HUES48 (cell line): ENCODE measurements at regions not wholly inside any gene's neighbourhood (a gene's known extent, or its start where the extent isn't known, plus 50 kb on each side); places are given as distances from the start of the nearest gene placed in this dataset.
"Not testable (repeated sequence)": the region's sequence is repeated elsewhere in the genome, so short reads cannot be mapped to it uniquely, and the experiment has no call there.

ENCODE experiments used
- H3K27ac ChIP-seq: one replicate; pipeline ENCODE4 v1.7.0; 2013; ENCODE audit warnings: low read depth, low read length, inconsistent platforms
- H3K27me3 ChIP-seq: 2 replicates; pipeline ENCODE4 v1.6.1; 2013; ENCODE audit warnings: mild to moderate bottlenecking, low read length; ENCODE audit not compliant: control insufficient read depth, insufficient read depth
- H3K36me3 ChIP-seq: 2 replicates; pipeline ENCODE4 v1.6.1; 2013; ENCODE audit warnings: low read length; ENCODE audit not compliant: control insufficient read depth, insufficient read depth
- H3K4me1 ChIP-seq: 2 replicates; pipeline ENCODE4 v1.6.1; 2013; ENCODE audit warnings: mild to moderate bottlenecking, low read length; ENCODE audit not compliant: control insufficient read depth, insufficient read depth
- H3K4me3 ChIP-seq: 2 replicates; pipeline ENCODE4 v1.5.1; 2013; ENCODE audit warnings: mild to moderate bottlenecking, low read depth, low read length
- H3K9ac ChIP-seq: 2 replicates; pipeline ENCODE4 v1.6.1; 2013; ENCODE audit warnings: mild to moderate bottlenecking, low read depth, low read length, moderate library complexity
- H3K9me3 ChIP-seq: 2 replicates; pipeline ENCODE4 v1.6.1; 2013; ENCODE audit warnings: low read length; ENCODE audit not compliant: control insufficient read depth, insufficient read depth

DNA sequence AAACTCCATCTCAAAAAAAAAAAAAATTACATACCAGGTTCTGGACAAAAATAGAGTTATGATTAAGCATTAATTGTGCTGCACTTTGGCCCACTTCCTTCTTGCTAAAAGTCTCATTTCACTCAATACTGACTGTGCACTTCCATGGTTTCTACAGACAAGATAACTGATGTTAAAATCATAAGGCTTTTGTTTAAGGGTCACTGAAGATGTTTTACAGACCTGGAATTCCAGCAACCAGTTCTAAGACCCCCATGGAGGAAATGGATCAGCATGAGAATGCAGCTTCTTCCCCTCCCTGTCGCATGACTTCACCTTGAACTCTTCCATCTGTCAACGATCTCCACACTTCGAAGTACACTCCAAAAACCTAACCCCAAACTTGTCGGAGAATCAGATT, 1191.8 kb upstream of the AUTS2 start:
- no peaks in the 10 kb centered on the region for H3K9me3 ChIP-seq
- H3K4me1 ChIP-seq = peaks cover 14% of the 10 kb centered on the region; the same call in 1 of the 2 replicates
- H3K36me3 ChIP-seq = no peaks in the 10 kb centered on the region
- no peak overlapping the region for H3K9ac ChIP-seq
- no peaks in the 10 kb centered on the region for H3K27me3 ChIP-seq
- H3K4me3 ChIP-seq = no peak overlapping the region
- H3K27ac ChIP-seq = no peak overlapping the region

DNA sequence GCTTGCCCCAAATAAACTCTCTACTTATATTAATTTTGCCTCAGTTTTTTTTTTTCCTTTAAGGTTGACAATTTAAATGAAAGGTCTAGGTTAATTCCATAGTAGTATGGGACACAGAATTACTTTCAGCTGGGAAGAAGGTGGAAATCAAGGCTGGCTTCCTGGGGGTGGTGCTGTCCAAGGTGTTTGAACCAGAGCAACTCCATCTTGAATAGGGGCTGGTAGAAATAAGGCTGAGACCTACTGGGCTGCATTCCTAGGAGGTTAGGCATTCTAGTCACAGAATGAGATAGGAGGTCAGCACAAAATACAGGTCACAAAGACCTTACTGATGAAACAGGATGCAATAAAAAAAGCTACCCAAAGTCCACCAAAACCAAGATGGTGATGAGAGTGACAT, 1190.8 kb upstream of the AUTS2 start:
- Histone ChIP-seq H3K4me3 (no peak overlapping the region), H3K9ac (no peak overlapping the region), H3K4me1 (peaks cover 14% of the 10 kb centered on the region; the same call in 1 of the 2 replicates), H3K27me3 (no peaks in the 10 kb centered on the region), H3K9me3 (no peaks in the 10 kb centered on the region), H3K36me3 (no peaks in the 10 kb centered on the region), H3K27ac (no peak overlapping the region)

- no peak overlapping the region for H3K9ac ChIP-seq
Measured at GRCh38 chr7:68408873-68409272, 1189.4 kb upstream of the AUTS2 start.

DNA sequence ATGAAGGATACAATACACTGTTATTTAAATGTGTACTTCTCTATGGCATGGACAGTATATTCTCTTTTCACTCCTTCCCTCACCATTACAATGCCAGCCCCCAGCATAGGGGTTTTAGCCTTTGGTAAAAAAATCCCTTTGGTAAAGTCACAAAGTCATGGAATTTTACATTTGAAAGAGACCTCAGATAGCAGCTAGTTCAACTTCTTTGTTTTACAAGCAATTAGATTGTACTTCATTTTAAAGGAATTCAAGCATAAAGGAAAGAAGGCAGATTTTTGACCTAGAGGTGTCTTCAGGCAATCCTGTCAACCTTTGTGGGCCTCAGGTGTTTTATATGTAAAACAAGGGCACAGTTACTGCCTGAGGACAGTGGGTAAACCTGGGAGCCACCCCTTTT, 1188.4 kb upstream of the AUTS2 start:
- Histone ChIP-seq H3K9me3 (no peaks in the 10 kb centered on the region), H3K4me1 (peaks cover 14% of the 10 kb centered on the region; the same call in 1 of the 2 replicates), H3K27me3 (no peaks in the 10 kb centered on the region), H3K9ac (no peak overlapping the region), H3K27ac (peak overlapping the region; percentile 77), H3K36me3 (no peaks in the 10 kb centered on the region), H3K4me3 (no peak overlapping the region)

More at GRCh38 chr7:68408873-68409272, 1189.4 kb upstream of the AUTS2 start:
- H3K4me3 ChIP-seq = no peak overlapping the region
- H3K4me1 ChIP-seq = peaks cover 14% of the 10 kb centered on the region; the same call in 1 of the 2 replicates
- no peaks in the 10 kb centered on the region for H3K9me3 ChIP-seq
- no peaks in the 10 kb centered on the region for H3K27me3 ChIP-seq
- no peak overlapping the region for H3K27ac ChIP-seq
- no peaks in the 10 kb centered on the region for H3K36me3 ChIP-seq

GRCh38 chr7:68410693-68411092, 1187.6 kb upstream of the AUTS2 start:
- not testable (repeated sequence) for H3K4me3 ChIP-seq, H3K36me3 ChIP-seq, H3K9ac ChIP-seq, H3K9me3 ChIP-seq, H3K27me3 ChIP-seq
- Histone ChIP-seq H3K4me1 (peaks cover 14% of the 10 kb centered on the region; the same call in 1 of the 2 replicates), H3K27ac (peak overlapping the region; percentile 77)

- H3K27me3 ChIP-seq = no peaks in the 10 kb centered on the region
- peaks cover 13% of the 10 kb centered on the region; the same call in 1 of the 2 replicates for H3K4me1 ChIP-seq
- no peak overlapping the region for H3K9ac ChIP-seq
- H3K27ac ChIP-seq = no peak overlapping the region
- no peaks in the 10 kb centered on the region for H3K36me3 ChIP-seq
- H3K9me3 ChIP-seq = peaks cover 4% of the 10 kb centered on the region
- H3K4me3 ChIP-seq = no peak overlapping the region
Measured at GRCh38 chr7:68411742-68412141, 1186.5 kb upstream of the AUTS2 start.

- Histone ChIP-seq H3K27me3 (no peaks in the 10 kb centered on the region), H3K27ac (no peak overlapping the region), H3K4me3 (no peak overlapping the region), H3K36me3 (no peaks in the 10 kb centered on the region), H3K9me3 (peaks cover 4% of the 10 kb centered on the region), H3K4me1 (0 out of 2 replicates have a peak, but pooled peaks cover 5% of the 10 kb centered on the region), H3K9ac (no peak overlapping the region)
Measured at GRCh38 chr7:68414631-68415425, 1183.4 kb upstream of the AUTS2 start.

DNA sequence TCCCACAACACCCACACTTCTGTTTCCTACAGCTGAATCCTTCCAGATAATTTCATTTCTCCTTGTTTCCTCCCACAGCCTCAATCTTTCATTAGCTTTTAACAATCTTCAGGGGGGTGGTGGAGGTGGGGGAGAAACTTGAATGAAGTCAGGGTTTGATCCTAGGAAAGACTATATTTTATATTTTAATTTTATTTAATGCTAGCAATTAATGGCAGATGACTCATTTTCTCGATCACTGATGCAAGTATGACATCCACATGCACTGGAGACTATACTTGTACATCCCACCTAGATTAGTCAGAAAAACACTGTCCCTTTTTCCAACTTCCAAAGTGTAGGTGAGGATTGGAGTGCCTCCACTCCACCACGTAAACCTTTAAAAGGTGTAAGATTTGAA, 1181.3 kb upstream of the AUTS2 start:
- H3K4me3 ChIP-seq = no peak overlapping the region
- H3K27me3 ChIP-seq = no peaks in the 10 kb centered on the region
- H3K36me3 ChIP-seq = no peaks in the 10 kb centered on the region
- no peaks in the 10 kb centered on the region for H3K4me1 ChIP-seq
- no peak overlapping the region for H3K9ac ChIP-seq
- H3K27ac ChIP-seq = no peak overlapping the region
- H3K9me3 ChIP-seq = peaks cover 4% of the 10 kb centered on the region

DNA sequence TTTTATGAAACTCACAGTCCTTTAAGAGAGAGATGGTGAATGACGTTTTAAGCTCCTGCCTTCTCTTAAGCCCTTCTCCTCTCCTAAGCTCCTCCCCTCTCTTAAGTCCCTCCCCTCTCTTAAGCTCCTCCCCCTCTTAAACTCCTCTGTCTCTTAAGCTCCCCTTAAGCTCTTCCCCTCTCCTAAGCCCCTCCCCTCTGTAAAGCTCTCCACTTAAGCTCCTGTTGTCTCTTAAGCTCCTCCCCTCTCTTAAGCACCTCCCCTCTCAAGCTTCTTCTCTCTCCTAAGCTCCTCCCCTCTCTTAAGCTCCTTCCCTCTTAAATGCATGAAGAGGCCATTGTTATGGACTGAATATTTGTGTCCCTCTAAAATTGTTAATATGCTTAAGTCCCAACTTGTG, 1180.6 kb upstream of the AUTS2 start:
- Histone ChIP-seq H3K4me3 (no peak overlapping the region), H3K9ac (no peak overlapping the region), H3K27me3 (no peaks in the 10 kb centered on the region), H3K4me1 (no peaks in the 10 kb centered on the region), H3K27ac (no peak overlapping the region), H3K9me3 (peaks cover 4% of the 10 kb centered on the region), H3K36me3 (no peaks in the 10 kb centered on the region)

- no peaks in the 10 kb centered on the region for H3K27me3 ChIP-seq
- peaks cover 8% of the 10 kb centered on the region; the same call in 1 of the 2 replicates for H3K4me1 ChIP-seq
- no peak overlapping the region for H3K4me3 ChIP-seq
- no peaks in the 10 kb centered on the region for H3K36me3 ChIP-seq
- H3K27ac ChIP-seq = no peak overlapping the region
- no peak overlapping the region for H3K9ac ChIP-seq
- 0 out of 2 replicates have a peak, but pooled peaks cover under 1% of the 10 kb centered on the region for H3K9me3 ChIP-seq
Measured at GRCh38 chr7:68420342-68421192, 1177.7 kb upstream of the AUTS2 start.

GRCh38 chr7:68421712-68422111, 1176.6 kb upstream of the AUTS2 start:
- peaks cover 8% of the 10 kb centered on the region; the same call in 1 of the 2 replicates for H3K4me1 ChIP-seq
- H3K36me3 ChIP-seq = no peaks in the 10 kb centered on the region
- no peak overlapping the region for H3K4me3 ChIP-seq
- no peaks in the 10 kb centered on the region for H3K27me3 ChIP-seq
- no peak overlapping the region for H3K27ac ChIP-seq
- no peaks in the 10 kb centered on the region for H3K9me3 ChIP-seq
- no peak overlapping the region for H3K9ac ChIP-seq
